H1 (cell line): ENCODE measurements at regions not wholly inside any gene's neighbourhood (a gene's known extent, or its start where the extent isn't known, plus 50 kb on each side); places are given as distances from the start of the nearest gene placed in this dataset.

Experiments used
- CTCF ChIA-PET: fragments of 300-600 bp; sonication (Branson Sonifier 250); formaldehyde crosslinking; loops from one replicate; lab custom pipeline; 2021; ENCODE audit not compliant: partially characterized antibody; lab: Charles Lee
- POLR2A ChIA-PET: fragments of 300-600 bp; sonication (Branson Sonifier 250); formaldehyde crosslinking; loops from one replicate; lab custom pipeline; 2021; ENCODE audit warnings: inconsistent platforms; ENCODE audit not compliant: partially characterized antibody; lab: Charles Lee
- DNase-seq, 2 experiments: peaks; one replicate each; pipeline versions ENCODE4 v3.0.0 to v3.0.0-alpha.2; 2010 to 2022; ENCODE audit warnings: low spot score in 2 of 2, low read depth in 1 of 2, mixed read lengths in 1 of 2
- FAIRE-seq: peaks from 2 replicates; lab custom pipeline; 2011; peaks lifted over from hg19 to GRCh38; lab: Jason Lieb, UNC
- H2AFZ ChIP-seq: 2 replicates; pipeline ENCODE4 v1.8.1; 2012; ENCODE audit warnings: low read length, inconsistent platforms
- H2AK5ac ChIP-seq: 2 replicates; pipeline ENCODE4 v1.6.1; 2013; ENCODE audit warnings: low read depth, low read length
- H2BK120ac ChIP-seq: replicated peaks from 2 replicates; pipeline ENCODE3; 2013; ENCODE audit warnings: low read depth, low read length, inconsistent platforms
- H2BK12ac ChIP-seq: 2 replicates; pipeline ENCODE4 v1.6.1; 2013; ENCODE audit warnings: low read depth, low read length
- H2BK15ac ChIP-seq: 2 replicates; pipeline ENCODE4 v1.6.1; 2013; ENCODE audit warnings: low read length
- H2BK20ac ChIP-seq: 2 replicates; pipeline ENCODE4 v1.6.1; 2013; ENCODE audit warnings: low read length
- H2BK5ac ChIP-seq: 2 replicates; pipeline ENCODE4 v1.6.1; 2013; ENCODE audit warnings: low read depth, low read length
- H3K14ac ChIP-seq: 2 replicates; pipeline ENCODE4 v1.6.1; 2013; ENCODE audit warnings: inconsistent platforms; ENCODE audit not compliant: insufficient read length
- H3K18ac ChIP-seq: 2 replicates; pipeline ENCODE4 v1.6.1; 2013; ENCODE audit warnings: low read length; ENCODE audit errors: extremely low read depth
- H3K23ac ChIP-seq: 2 replicates; pipeline ENCODE4 v1.6.1; 2013; ENCODE audit warnings: inconsistent platforms; ENCODE audit not compliant: insufficient read length
- H3K23me2 ChIP-seq: 2 replicates; pipeline ENCODE4 v1.6.1; 2013; ENCODE audit warnings: low read depth, low read length
- H3K27ac ChIP-seq: 2 replicates; pipeline ENCODE4 v1.6.1; 2011; ENCODE audit warnings: low read depth, low read length, inconsistent platforms
- H3K27me3 ChIP-seq, 4 experiments: replicated peaks in 1 of 4; 1 replicate in 1 of 4; 2 replicates in 3 of 4; pipeline versions ENCODE4 v1.6.1 to v1.8.1; 2011 to 2013; ENCODE audit warnings: low read length in 3 of 4, mild to moderate bottlenecking in 3 of 4, inconsistent platforms in 2 of 4, mixed read lengths in 2 of 4, moderate library complexity in 1 of 4; ENCODE audit not compliant: control insufficient read depth in 3 of 4, insufficient read depth in 3 of 4; ENCODE audit errors: extremely low read depth in 1 of 4
- H3K36me3 ChIP-seq, 4 experiments: 2 replicates each; pipeline versions ENCODE4 v1.6.1 to v1.8.1; 2011 to 2013; ENCODE audit warnings: mild to moderate bottlenecking in 4 of 4, low read length in 3 of 4, moderate library complexity in 2 of 4, control low read depth in 1 of 4, inconsistent platforms in 1 of 4; ENCODE audit not compliant: insufficient read depth in 4 of 4, control insufficient read depth in 2 of 4
- H3K4ac ChIP-seq: replicated peaks from 2 replicates; pipeline ENCODE3; 2013; ENCODE audit warnings: low read length, low read depth, mixed read lengths, inconsistent platforms; ENCODE audit not compliant: insufficient read length
- H3K4me1 ChIP-seq, 4 experiments: replicated peaks in 1 of 4; 1 replicate in 1 of 4; 2 replicates in 3 of 4; pipeline versions ENCODE4 v1.6.1 to v1.8.1; 2011 to 2013; ENCODE audit warnings: low read length in 3 of 4, inconsistent platforms in 2 of 4, mixed read lengths in 1 of 4; ENCODE audit not compliant: insufficient read depth in 4 of 4, control insufficient read depth in 3 of 4
- H3K4me2 ChIP-seq, 2 experiments: 2 replicates each; pipeline versions ENCODE4 v1.6.1 to v1.8.1; 2011 to 2013; ENCODE audit warnings: low read depth in 2 of 2, low read length in 2 of 2, control low read depth in 1 of 2, inconsistent platforms in 1 of 2, mild to moderate bottlenecking in 1 of 2; ENCODE audit not compliant: insufficient read depth in 1 of 2
- H3K4me3 ChIP-seq, 4 experiments: fragments of 200-600, 300-600 bp in 1 of 4; sonication (generic), shearing (Covaris generic), sonication (Bioruptor Twin) in 1 of 4; 2 replicates each; pipeline versions ENCODE4 v1.5.1 to v1.8.1; 2011 to 2016; ENCODE audit warnings: low read length in 4 of 4, low read depth in 3 of 4, control low read depth in 2 of 4, inconsistent platforms in 2 of 4, mild to moderate bottlenecking in 2 of 4, mixed read lengths in 1 of 4, moderate library complexity in 1 of 4; ENCODE audit not compliant: insufficient read depth in 2 of 4; ENCODE audit errors: extremely low read depth in 1 of 4
- H3K56ac ChIP-seq: replicated peaks from 2 replicates; pipeline ENCODE3; 2013; ENCODE audit warnings: low read depth, mild to moderate bottlenecking, mixed read lengths, low read length, inconsistent platforms; ENCODE audit not compliant: insufficient read length
- H3K79me1 ChIP-seq: 2 replicates; pipeline ENCODE4 v1.6.1; 2013; ENCODE audit warnings: low read depth, low read length, control low read depth
- H3K79me2 ChIP-seq, 2 experiments: 2 replicates each; pipeline versions ENCODE4 v1.6.1 to v1.8.1; 2012 to 2013; ENCODE audit warnings: low read length in 2 of 2, mild to moderate bottlenecking in 2 of 2, inconsistent platforms in 1 of 2; ENCODE audit not compliant: insufficient read depth in 2 of 2, control insufficient read depth in 1 of 2
- H3K9ac ChIP-seq, 4 experiments: replicated peaks in 1 of 4; 1 replicate in 1 of 4; 2 replicates in 3 of 4; pipeline versions ENCODE4 v1.6.1 to v1.8.1; 2011 to 2013; ENCODE audit warnings: low read depth in 3 of 4, low read length in 3 of 4, control low read depth in 2 of 4, mild to moderate bottlenecking in 2 of 4, moderate library complexity in 2 of 4, inconsistent platforms in 1 of 4; ENCODE audit errors: extremely low read depth in 1 of 4
- H3K9me3 ChIP-seq, 2 experiments: 2 replicates each; pipeline versions ENCODE4 v1.6.1 to v1.8.1; 2012 to 2013; ENCODE audit warnings: mild to moderate bottlenecking in 2 of 2, moderate library complexity in 2 of 2, control low read depth in 1 of 2, inconsistent platforms in 1 of 2, low read depth in 1 of 2, low read length in 1 of 2, mixed read lengths in 1 of 2; ENCODE audit not compliant: insufficient read depth in 2 of 2
- H4K20me1 ChIP-seq, 2 experiments: replicated peaks in 1 of 2; 2 replicates each; pipeline versions ENCODE3 to v1.8.1; 2011 to 2013; ENCODE audit warnings: inconsistent platforms in 2 of 2, low read length in 2 of 2, mild to moderate bottlenecking in 1 of 2; ENCODE audit not compliant: insufficient read depth in 2 of 2, control insufficient read depth in 1 of 2
- H4K5ac ChIP-seq: 2 replicates; pipeline ENCODE4 v1.6.1; 2013; ENCODE audit warnings: low read length, low read depth, mixed read lengths, inconsistent platforms; ENCODE audit not compliant: insufficient read length
- H4K8ac ChIP-seq: 2 replicates; pipeline ENCODE4 v1.8.0; 2013; ENCODE audit warnings: mild to moderate bottlenecking, moderate library complexity, low read length, inconsistent platforms; ENCODE audit not compliant: insufficient read depth; ENCODE audit errors: extremely low read depth
- H4K91ac ChIP-seq: replicated peaks from 2 replicates; pipeline ENCODE3; 2013; ENCODE audit warnings: low read length, mixed read lengths, inconsistent platforms; ENCODE audit not compliant: insufficient read length
- BCL11A ChIP-seq, 2 experiments: IDR thresholded peaks; one replicate each; pipeline ENCODE4 v1.6.1; 2011; ENCODE audit warnings: low read depth in 2 of 2, low read length in 2 of 2, mild to moderate bottlenecking in 2 of 2
- BRCA1 ChIP-seq: IDR thresholded peaks from 2 replicates; pipeline ENCODE4 v1.6.1; 2012; ENCODE audit warnings: low read depth, low read length, improper control_type of control experiment
- EZH2 ChIP-seq: fragments of 200-600 bp; sonication (generic); IDR thresholded peaks from 2 replicates; pipeline ENCODE4 v1.7.1; 2012; ENCODE audit warnings: low read depth, mild to moderate bottlenecking, moderate library complexity, low read length, inconsistent platforms; ENCODE audit not compliant: severe bottlenecking
- RAD21 ChIP-seq, 2 experiments: IDR thresholded peaks in 1 of 2; conservative IDR thresholded peaks in 1 of 2; 2 replicates each; pipeline ENCODE4 v1.6.1; 2011; ENCODE audit warnings: low read depth in 2 of 2, low read length in 2 of 2, improper control_type of control experiment in 1 of 2, inconsistent platforms in 1 of 2, mild to moderate bottlenecking in 1 of 2, moderate library complexity in 1 of 2
- SP1 ChIP-seq: IDR thresholded peaks from 2 replicates; pipeline ENCODE4 v1.6.1; 2011; ENCODE audit warnings: low read depth, low read length
- TAF1 ChIP-seq: IDR thresholded peaks from 2 replicates; pipeline ENCODE4 v1.6.1; 2011; ENCODE audit warnings: mild to moderate bottlenecking, low read depth, low read length
- TBP ChIP-seq: IDR thresholded peaks from 2 replicates; pipeline ENCODE4 v1.6.1; 2011; ENCODE audit warnings: low read depth, low read length, improper control_type of control experiment
- WGBS, 2 experiments: shearing (Covaris generic) in 1 of 2; methylation state at CpG; one replicate each; pipeline versions ENCODE4 v1.1.6 to v1.1.7; 2013 to 2015; ENCODE audit warnings: low lambda C conversion rate in 2 of 2, mixed read lengths in 2 of 2, inconsistent platforms in 1 of 2, low coverage in 1 of 2, missing lambda C conversion rate in 1 of 2; ENCODE audit not compliant: insufficient replicate concordance in 2 of 2, insufficient coverage in 1 of 2, insufficient read length in 1 of 2; ENCODE audit errors: extremely low coverage in 1 of 2, missing lambda C conversion rate in 1 of 2; 5-methylcytosine and 5-hydroxymethylcytosine counted together
- TF ChIP-seq, protein P1 (sequence below), 3 experiments: IDR thresholded peaks; 1 replicate in 2 of 3; 2 replicates in 1 of 3; pipeline versions ENCODE4 v1.5.1 to v1.6.1; 2011; ENCODE audit warnings: low read length in 3 of 3, mild to moderate bottlenecking in 3 of 3, inconsistent platforms in 2 of 3, low read depth in 1 of 3, moderate library complexity in 1 of 3; ENCODE audit not compliant: insufficient read depth in 1 of 3; ENCODE audit errors: control extremely low read depth in 1 of 3

- Histone ChIP-seq H3K9me3 (peaks cover 0 to 3% of the 10 kb centered on the region in 2 experiments; a peak in 1 of 4 replicates), H3K23ac (no peak overlapping the region), H2BK120ac (no peak overlapping the region), H4K5ac (no peak overlapping the region), H3K18ac (no peak overlapping the region), H2BK5ac (no peak overlapping the region), H4K20me1 (no peaks in the 10 kb centered on the region), H3K14ac (no peak overlapping the region), H2BK20ac (no peak overlapping the region), H3K79me2 (no peaks in the 10 kb centered on the region), H3K27me3 (no peaks in the 10 kb centered on the region), H3K56ac (no peak overlapping the region), H3K4me1 (0 out of 7 replicates have a peak, but pooled peaks cover 0 to 2% (median 0%) of the 10 kb centered on the region in 4 experiments), H4K8ac (no peak overlapping the region), H3K79me1 (no peaks in the 10 kb centered on the region), H2BK12ac (no peak overlapping the region), H3K9ac (no peak overlapping the region), H3K23me2 (no peaks in the 10 kb centered on the region), H2BK15ac (no peak overlapping the region), H2AFZ (no peak overlapping the region), H3K4me2 (no peak overlapping the region), H3K4ac (no peak overlapping the region), H3K4me3 (no peak overlapping the region), H3K36me3 (no peaks in the 10 kb centered on the region), H4K91ac (no peak overlapping the region), H3K27ac (no peak overlapping the region), H2AK5ac (no peak overlapping the region)
- no peak for FAIRE-seq
- CTCF ChIA-PET = interaction anchor here (0.9 to 3.6 kb wide), 3 partner anchors 11 to 404 kb away, joined by 3 to 19 read pairs (median 4); no protein-coding TSS in a partner anchor
- no peak for DNase-seq
- POLR2A ChIA-PET = no interaction called here
- 98% methylated on average over 2 of the region's 2 CpGs; no CpG with 5 or more reads in 1 of the 2 experiments for WGBS, 2 experiments
- TF ChIP-seq TBP (no peak), TAF1 (no peak), RAD21 (IDR thresholded peaks at IDR 0.05 in 1 of 2, conservative IDR thresholded peaks at IDR 0.05 in 1 of 2; ENCODE audit: low read depth in 2 of 2, low read length in 2 of 2) (no peak), EZH2 (no peak), SP1 (no peak), BCL11A (IDR thresholded peaks at IDR 0.05; ENCODE audit: low read depth in 2 of 2, low read length in 2 of 2) (no peak), BRCA1 (no peak)
- TF ChIP-seq, protein P1, sequence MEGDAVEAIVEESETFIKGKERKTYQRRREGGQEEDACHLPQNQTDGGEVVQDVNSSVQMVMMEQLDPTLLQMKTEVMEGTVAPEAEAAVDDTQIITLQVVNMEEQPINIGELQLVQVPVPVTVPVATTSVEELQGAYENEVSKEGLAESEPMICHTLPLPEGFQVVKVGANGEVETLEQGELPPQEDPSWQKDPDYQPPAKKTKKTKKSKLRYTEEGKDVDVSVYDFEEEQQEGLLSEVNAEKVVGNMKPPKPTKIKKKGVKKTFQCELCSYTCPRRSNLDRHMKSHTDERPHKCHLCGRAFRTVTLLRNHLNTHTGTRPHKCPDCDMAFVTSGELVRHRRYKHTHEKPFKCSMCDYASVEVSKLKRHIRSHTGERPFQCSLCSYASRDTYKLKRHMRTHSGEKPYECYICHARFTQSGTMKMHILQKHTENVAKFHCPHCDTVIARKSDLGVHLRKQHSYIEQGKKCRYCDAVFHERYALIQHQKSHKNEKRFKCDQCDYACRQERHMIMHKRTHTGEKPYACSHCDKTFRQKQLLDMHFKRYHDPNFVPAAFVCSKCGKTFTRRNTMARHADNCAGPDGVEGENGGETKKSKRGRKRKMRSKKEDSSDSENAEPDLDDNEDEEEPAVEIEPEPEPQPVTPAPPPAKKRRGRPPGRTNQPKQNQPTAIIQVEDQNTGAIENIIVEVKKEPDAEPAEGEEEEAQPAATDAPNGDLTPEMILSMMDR (IDR thresholded peaks at IDR 0.05; ENCODE audit: control extremely low read depth in 1 of 3, insufficient read depth in 1 of 3, low read depth in 1 of 3, low read length in 3 of 3) = no peak
These were observed 398.8 kb downstream of the C12orf75 start for GRCh38 chr12:105729181-105729771.
